ENCODE measurements at regions not wholly inside any gene's neighbourhood (a gene's known extent, or its start where the extent isn't known, plus 50 kb on each side); places are given as distances from the start of the nearest gene placed in this dataset.

DNA sequence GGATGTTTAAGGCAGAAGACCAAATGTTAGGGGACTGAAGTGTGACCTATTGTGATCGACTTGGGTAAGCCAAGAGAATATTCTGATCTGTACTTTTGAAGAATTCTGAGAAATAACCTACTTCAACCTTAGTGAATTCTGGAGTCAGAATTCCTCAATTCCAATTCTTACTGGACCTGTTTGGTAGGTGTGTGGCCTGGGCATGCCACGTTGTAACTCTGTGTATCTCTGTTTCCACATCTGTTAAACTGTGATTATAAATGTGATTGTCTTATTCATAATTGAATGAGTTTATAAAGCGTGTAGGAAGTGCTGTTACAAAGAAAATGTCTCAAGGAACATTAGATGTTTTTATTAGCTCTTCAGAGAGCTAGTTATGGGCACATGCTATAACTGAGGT is 64.5 kb downstream of the TUSC1 start:
- Mint-ChIP-seq H3K4me3 (no peak overlapping the region), H3K36me3 (ENCODE audit: low read depth) (no peaks in the 10 kb centered on the region), H3K4me1 (no peaks in the 10 kb centered on the region), H3K27ac (no peak overlapping the region), H3K9me3 (peaks cover 10% of the 10 kb centered on the region), H3K27me3 (no peaks in the 10 kb centered on the region)
- ATAC-seq (replicated peaks): no peak

DNA sequence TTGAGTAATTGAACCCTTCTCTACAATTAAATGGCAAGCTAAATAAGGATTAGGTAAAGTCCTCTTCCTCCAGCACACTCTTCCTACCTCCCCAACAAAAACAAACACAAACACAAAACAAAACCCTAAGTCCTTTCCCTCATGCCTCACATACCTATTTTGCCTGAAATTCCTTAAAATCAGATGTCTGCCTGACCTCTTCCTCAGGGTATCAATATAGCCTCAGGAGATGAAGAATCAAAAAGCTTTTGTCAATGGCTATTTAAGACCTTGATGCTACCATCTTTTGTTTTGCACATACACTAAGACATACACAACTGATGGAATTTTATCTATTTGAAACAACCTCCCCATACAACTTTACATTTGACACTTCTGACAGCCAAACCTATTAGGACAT is 75.1 kb downstream of the TUSC1 start:
- Mint-ChIP-seq H3K4me1 (no peaks in the 10 kb centered on the region), H3K36me3 (ENCODE audit: low read depth) (no peaks in the 10 kb centered on the region), H3K27ac (no peak overlapping the region), H3K9me3 (peaks cover 14% of the 10 kb centered on the region), H3K4me3 (no peak overlapping the region), H3K27me3 (no peaks in the 10 kb centered on the region)
- ATAC-seq (replicated peaks): no peak

DNA sequence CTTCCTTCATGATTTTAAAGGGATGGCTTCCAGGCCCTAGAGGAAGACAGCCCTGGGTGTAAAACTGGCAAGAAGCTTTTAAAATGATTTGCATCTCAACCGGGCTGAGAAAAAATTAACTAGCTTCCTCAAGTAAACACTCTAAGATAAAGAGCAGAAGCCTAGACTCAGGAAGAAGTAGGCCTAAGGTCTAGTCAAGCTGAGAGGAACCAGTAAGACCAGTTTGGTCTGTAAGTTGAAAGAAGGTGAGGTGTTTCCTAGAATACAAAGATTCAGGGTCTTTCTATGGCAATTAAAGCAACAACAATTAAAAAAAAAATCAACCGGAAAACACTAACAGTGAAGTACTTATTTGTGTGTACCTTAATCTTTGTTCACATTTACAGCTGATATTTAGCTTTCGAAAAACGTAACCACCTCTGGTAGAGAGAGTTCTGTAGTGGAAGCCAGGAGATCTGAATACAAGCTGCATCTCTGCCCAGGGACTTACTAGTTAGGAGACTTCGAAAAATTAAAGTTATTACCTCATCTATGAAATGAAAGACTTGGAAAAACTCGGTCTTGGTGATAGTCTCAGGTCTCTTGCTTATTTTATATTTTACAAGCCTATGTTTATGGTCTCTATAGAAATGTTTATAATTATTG is 75.7 kb downstream of the TUSC1 start:
- ATAC-seq (replicated peaks): no peak
- Mint-ChIP-seq H3K9me3 (peaks cover 14% of the 10 kb centered on the region), H3K27me3 (no peaks in the 10 kb centered on the region), H3K4me3 (no peak overlapping the region), H3K36me3 (ENCODE audit: low read depth) (no peaks in the 10 kb centered on the region), H3K27ac (no peak overlapping the region), H3K4me1 (no peaks in the 10 kb centered on the region)

DNA sequence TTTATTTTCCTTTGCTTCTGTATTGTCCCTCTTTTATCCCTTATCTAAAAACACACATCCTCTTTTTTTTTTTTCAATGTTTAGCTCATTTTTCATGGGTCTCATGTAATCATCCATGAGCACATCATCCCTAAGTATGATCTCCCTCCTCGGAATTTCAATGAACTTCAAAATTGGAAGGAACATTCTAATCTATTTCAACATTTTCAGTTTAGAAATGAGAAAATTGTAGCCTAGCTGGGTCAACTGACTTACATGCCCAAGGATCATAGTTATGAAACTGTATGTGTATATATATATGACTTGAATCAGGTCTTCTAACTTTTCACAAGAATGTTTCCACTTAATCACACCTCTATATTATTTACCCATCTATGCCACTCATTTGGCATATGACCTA is 77.7 kb downstream of the TUSC1 start:
- Mint-ChIP-seq H3K4me3 (no peak overlapping the region), H3K27ac (no peak overlapping the region), H3K27me3 (no peaks in the 10 kb centered on the region), H3K36me3 (ENCODE audit: low read depth) (no peaks in the 10 kb centered on the region), H3K4me1 (no peaks in the 10 kb centered on the region), H3K9me3 (peaks cover 19% of the 10 kb centered on the region)
- no peak for ATAC-seq (replicated peaks)

DNA sequence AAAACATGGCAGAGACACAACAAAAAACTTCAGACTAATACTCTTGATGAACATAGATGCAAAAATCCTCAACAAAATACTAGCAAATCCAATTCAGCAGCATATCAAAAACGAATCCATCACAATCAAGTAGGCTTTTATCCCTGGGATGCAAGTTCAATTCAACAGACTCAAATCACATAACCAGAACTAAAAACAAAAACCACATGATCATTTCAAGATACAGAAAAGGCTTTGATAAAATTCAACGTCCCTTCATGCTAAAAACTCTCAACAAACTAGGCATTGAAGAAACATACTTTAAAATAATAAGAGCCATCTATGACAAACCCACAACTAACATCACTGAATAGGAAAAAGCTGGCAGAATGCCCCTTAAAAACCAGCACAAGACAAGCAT is 93.6 kb downstream of the TUSC1 start:
- ATAC-seq (replicated peaks): no peak
- Mint-ChIP-seq H3K27me3 (no peaks in the 10 kb centered on the region), H3K4me1 (no peaks in the 10 kb centered on the region), H3K4me3 (no peak overlapping the region), H3K9me3 (peaks cover 13% of the 10 kb centered on the region), H3K27ac (no peak overlapping the region), H3K36me3 (ENCODE audit: low read depth) (no peaks in the 10 kb centered on the region)

DNA sequence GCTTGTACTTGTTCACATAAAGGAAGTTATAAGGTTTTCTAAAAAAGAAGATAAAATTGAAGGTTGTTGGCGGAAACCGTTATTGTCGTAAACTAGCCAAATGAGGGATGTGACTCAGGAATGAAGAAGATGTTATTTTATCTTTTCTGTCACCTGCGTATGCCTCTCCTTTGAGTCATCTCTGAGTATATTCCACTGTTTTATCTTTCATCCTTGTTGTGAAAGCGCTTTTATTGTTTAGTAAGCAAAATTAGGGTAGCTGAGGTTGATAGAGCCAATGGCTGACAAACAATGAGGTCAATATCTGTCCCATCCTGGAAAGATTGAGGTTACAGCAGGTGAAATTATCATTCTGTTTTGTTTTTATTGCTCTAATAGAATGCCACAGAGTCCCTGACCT is 105.0 kb downstream of the TUSC1 start:
- no peak for ATAC-seq (replicated peaks)
- Mint-ChIP-seq H3K4me1 (no peaks in the 10 kb centered on the region), H3K4me3 (no peak overlapping the region), H3K27ac (no peak overlapping the region), H3K27me3 (no peaks in the 10 kb centered on the region), H3K36me3 (ENCODE audit: low read depth) (no peaks in the 10 kb centered on the region), H3K9me3 (peaks cover 26% of the 10 kb centered on the region)

DNA sequence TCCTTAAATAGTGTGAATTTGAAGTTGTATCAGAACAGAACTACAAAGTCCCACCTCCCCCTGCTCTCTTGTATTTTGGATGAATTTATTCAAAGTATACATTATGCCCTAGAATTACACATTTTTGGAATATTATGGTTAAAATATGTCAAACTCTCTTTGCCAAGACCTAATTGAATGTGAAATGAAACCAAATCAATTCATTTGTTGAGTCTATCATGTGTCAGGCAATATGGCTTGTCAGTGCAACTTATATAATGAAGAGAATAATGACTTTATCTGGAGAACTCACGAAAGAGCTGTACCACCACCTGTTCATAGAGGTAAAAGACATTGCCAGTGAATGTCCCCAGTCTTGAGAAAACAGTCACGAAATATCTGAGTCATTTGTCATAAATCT is 106.8 kb downstream of the TUSC1 start:
- Mint-ChIP-seq H3K4me3 (no peak overlapping the region), H3K27me3 (no peaks in the 10 kb centered on the region), H3K36me3 (ENCODE audit: low read depth) (no peaks in the 10 kb centered on the region), H3K4me1 (no peaks in the 10 kb centered on the region), H3K27ac (no peak overlapping the region), H3K9me3 (peaks cover 20% of the 10 kb centered on the region)
- ATAC-seq (replicated peaks): no peak

DNA sequence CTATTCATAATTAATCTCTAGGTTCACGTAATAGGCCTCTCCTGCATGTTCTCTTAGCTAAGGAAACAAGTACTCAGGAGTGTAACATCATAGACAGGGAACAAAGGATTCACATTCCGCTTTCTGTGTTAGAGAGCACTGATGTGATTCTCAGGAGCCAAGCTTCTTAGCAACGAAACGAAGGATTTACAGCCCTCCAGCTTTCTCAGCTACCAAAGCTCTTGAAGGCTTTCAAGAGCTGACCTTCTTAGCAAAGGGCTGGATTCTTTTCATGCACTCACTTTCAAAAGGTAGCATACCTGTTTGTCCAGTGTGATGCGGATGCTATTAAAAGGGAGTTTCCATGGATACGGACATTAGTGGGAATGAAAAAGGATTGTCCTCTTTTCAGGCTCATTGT is 107.4 kb downstream of the TUSC1 start:
- Mint-ChIP-seq H3K4me3 (no peak overlapping the region), H3K27ac (no peak overlapping the region), H3K27me3 (no peaks in the 10 kb centered on the region), H3K36me3 (ENCODE audit: low read depth) (no peaks in the 10 kb centered on the region), H3K4me1 (no peaks in the 10 kb centered on the region), H3K9me3 (peaks cover 20% of the 10 kb centered on the region)
- no peak for ATAC-seq (replicated peaks)

DNA sequence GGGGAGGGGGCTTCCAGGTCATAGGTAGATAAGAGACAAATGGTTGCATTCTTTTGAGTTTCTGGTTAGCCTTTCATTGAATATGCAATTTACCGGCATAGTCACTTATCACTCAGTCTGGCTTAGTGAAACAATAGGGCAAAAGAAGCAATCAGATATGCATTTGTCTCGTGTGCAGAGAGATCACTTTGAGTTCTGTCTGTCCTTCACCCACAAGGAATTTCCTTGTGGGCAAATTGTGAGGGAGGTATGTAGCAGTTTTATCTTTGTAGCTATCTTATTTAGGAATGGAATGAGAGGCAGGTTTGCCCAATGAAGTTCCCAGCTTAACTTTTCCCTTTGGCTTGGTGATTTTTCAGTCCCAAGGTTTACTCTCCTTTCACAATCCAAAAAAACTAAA is 116.1 kb downstream of the TUSC1 start:
- Mint-ChIP-seq H3K36me3 (ENCODE audit: low read depth) (no peaks in the 10 kb centered on the region), H3K4me1 (no peaks in the 10 kb centered on the region), H3K27ac (no peak overlapping the region), H3K9me3 (peaks cover 12% of the 10 kb centered on the region), H3K27me3 (no peaks in the 10 kb centered on the region), H3K4me3 (no peak overlapping the region)
- ATAC-seq (replicated peaks): no peak

DNA sequence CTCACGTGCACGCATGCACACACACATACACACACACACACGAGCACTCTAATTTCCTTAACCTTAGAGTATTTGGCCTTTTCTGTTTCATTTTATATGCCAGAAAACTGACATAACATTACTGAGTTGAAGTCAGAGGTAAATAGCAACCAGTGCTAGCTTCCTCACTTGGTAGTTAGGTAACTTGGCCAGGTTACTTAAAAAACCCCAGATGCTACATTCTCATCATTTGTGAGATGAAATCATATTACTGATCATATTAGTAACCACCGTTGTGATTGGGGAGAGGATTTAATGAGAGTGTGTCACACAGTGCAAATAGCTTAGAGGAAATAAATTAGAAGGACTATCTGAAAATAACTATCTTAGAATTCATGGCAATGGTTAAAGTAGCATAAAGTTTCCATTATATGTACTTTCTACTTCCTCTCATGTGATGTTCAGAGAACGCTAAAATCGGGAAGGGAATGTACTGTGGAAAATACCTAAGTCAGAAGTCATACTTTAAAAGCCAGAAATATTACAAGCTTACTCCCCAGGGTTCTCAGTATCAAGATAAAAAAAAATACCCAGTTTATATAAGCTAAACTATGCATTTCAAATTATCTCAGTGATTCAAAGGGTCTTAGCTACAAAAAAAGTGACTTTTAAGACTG is 120.5 kb downstream of the TUSC1 start:
- Mint-ChIP-seq H3K4me1 (no peaks in the 10 kb centered on the region), H3K27ac (no peak overlapping the region), H3K36me3 (ENCODE audit: low read depth) (no peaks in the 10 kb centered on the region), H3K27me3 (no peaks in the 10 kb centered on the region), H3K4me3 (no peak overlapping the region), H3K9me3 (peaks cover 22% of the 10 kb centered on the region)
- no peak for ATAC-seq (replicated peaks)

DNA sequence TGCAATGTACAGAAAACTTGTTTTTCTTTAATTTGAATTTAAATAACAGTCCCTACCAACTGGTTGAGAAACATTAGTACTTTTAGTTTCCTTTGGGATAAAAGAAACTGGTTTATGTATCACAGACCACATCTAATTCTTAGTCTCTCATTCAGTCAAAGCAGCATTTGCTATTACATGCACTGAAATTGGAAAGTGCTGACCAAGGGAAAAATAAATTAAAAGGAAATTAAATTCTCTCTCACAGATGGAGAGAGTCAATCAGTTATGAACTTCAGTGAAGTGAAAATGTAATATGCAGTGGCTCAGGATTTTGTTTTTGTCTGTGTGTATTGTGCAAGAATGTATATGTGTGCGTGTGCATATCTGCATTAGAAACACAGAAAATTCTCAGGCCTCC is 121.7 kb downstream of the TUSC1 start:
- no peaks in the 10 kb centered on the region for H3K27me3 Mint-ChIP-seq
- H3K9me3 Mint-ChIP-seq: peaks cover 22% of the 10 kb centered on the region
- no peak overlapping the region for H3K4me3 Mint-ChIP-seq
- H3K4me1 Mint-ChIP-seq: no peaks in the 10 kb centered on the region
- ATAC-seq (replicated peaks): no peak
- H3K36me3 Mint-ChIP-seq (ENCODE audit: low read depth): no peaks in the 10 kb centered on the region
- H3K27ac Mint-ChIP-seq: no peak overlapping the region

DNA sequence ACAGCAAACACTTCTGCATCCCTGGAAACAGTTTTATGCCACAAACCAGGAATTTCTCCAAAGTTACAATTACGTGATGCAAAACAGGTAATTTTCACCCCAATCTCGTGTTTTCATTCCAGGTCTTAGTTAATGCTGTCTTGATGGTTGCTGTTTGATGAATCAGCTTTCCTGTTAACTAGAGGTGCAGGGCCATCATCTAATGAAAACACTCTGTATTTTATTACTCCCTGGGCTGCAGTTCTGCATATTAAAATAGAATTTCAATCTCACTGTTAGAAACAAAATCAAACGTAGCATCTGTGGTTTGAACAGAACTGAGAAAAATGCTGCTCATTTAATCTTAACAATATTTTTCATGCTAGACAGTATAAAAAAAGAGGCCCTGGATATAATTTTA is 129.4 kb downstream of the TUSC1 start:
- no peak for ATAC-seq (replicated peaks)

DNA sequence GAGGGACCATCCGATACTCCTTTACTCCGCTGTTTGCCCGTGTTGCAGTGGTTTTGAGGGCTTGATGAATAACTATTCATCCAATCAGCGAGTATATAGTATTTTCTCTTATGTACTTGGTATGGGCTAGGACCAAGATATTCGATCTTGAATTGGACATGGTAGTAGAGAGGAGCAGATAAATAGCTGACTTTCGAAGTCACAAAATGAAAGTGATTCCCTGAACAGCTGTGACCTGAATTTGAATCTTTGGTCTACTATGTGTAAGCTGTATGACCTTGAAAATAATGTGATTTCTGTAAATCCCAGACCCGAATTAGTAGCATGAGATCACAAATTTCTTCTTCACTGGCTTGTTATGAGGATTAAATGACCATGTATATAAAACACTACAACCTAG is 134.4 kb downstream of the TUSC1 start:
- Mint-ChIP-seq H3K4me3 (no peak overlapping the region), H3K4me1 (no peaks in the 10 kb centered on the region)
- ATAC-seq (replicated peaks): no peak

More for the DNA sequence above, 129.4 kb downstream of the TUSC1 start:
- H3K4me3 Mint-ChIP-seq: no peak overlapping the region
- no peak overlapping the region for H3K27ac Mint-ChIP-seq
- peaks cover 9% of the 10 kb centered on the region for H3K9me3 Mint-ChIP-seq
- no peaks in the 10 kb centered on the region for H3K27me3 Mint-ChIP-seq
- H3K36me3 Mint-ChIP-seq (ENCODE audit: low read depth): no peaks in the 10 kb centered on the region
- no peaks in the 10 kb centered on the region for H3K4me1 Mint-ChIP-seq

DNA sequence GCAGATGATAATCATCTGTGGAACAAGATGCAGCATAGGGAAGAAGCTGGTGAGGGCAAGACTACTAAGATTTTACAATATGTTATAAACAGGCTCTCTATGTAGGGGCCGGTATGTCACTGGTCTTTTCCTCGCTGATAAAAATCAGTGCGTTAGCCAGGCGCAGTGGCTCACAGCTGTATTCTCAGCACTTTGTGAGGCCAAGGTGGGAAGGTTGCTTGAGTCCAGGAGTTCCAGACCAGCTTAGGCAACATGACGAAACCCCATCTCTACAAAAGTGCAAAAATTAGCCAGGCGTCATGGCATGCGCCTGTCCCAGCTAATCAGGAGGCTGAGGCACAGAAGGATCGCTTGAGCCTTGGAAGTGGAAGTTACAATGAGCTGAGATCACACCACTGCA is 135.9 kb downstream of the TUSC1 start:
- Mint-ChIP-seq H3K36me3 (ENCODE audit: low read depth) (no peaks in the 10 kb centered on the region), H3K27ac (no peak overlapping the region), H3K4me1 (no peaks in the 10 kb centered on the region)

More for the DNA sequence above, 134.4 kb downstream of the TUSC1 start:
- H3K27me3 Mint-ChIP-seq: no peaks in the 10 kb centered on the region
- peaks cover 18% of the 10 kb centered on the region for H3K9me3 Mint-ChIP-seq
- no peak overlapping the region for H3K27ac Mint-ChIP-seq
- H3K36me3 Mint-ChIP-seq (ENCODE audit: low read depth): no peaks in the 10 kb centered on the region

DNA sequence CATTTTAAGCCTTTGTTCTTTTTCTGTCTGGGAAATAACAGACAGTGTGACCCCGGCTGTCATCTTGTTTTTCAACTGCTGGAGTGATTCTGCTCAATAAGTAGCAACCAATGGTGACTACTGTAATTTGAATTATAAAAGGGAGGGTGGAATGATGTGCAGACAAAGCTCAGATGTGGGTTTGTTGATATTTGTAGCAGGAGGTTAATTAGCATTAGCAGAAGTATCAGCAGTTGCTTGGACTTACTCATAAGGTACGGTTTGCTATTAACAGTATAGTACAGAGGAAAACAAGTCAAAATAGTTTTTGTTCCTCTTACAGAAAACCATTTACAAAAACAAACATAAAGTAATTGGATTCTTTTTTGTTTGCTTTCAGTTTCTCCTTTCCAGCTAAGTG is 140.4 kb downstream of the TUSC1 start:
- Mint-ChIP-seq H3K9me3 (peaks cover 26% of the 10 kb centered on the region), H3K27me3 (no peaks in the 10 kb centered on the region), H3K4me1 (no peaks in the 10 kb centered on the region), H3K27ac (no peak overlapping the region), H3K4me3 (no peak overlapping the region), H3K36me3 (ENCODE audit: low read depth) (no peaks in the 10 kb centered on the region)
- ATAC-seq (replicated peaks): no peak

More for the DNA sequence above, 135.9 kb downstream of the TUSC1 start:
- Mint-ChIP-seq H3K9me3 (peaks cover 21% of the 10 kb centered on the region), H3K27me3 (no peaks in the 10 kb centered on the region), H3K4me3 (no peak overlapping the region)
- no peak for ATAC-seq (replicated peaks)

Measured in activated T-helper 17 cell treated with anti-CD3 and anti-CD28 coated beads, Interleukin-2, amount 50 U/mL, for 72 hours (primary cell).